Aorta (tissue), 5 donors: ENCODE measurements at regions not wholly inside any gene's neighbourhood (a gene's known extent, or its start where the extent isn't known, plus 50 kb on each side); places are given as distances from the start of the nearest gene placed in this dataset.
A peak's percentile ranks its signal among the peaks of the same experiment; 100 is the strongest.
"Not testable (repeated sequence)": the region's sequence is repeated elsewhere in the genome, so short reads cannot be mapped to it uniquely, and the experiment has no call there.

ENCODE experiments used
- ATAC-seq: fragments of 200-7000 bp; cut with Tn5 transposase; one replicate; pipeline ENCODE4 v1.9.1; 2022; ENCODE audit warnings: moderate library complexity; ENCODE audit not compliant: low FRiP score
- DNase-seq, 2 donors: peaks; one replicate each; pipeline ENCODE4 v3.0.0-alpha.2; 2020
- H3K27ac ChIP-seq, 2 donors: one replicate each; pipeline ENCODE4 v1.5.1; 2013; ENCODE audit warnings: low read length in 2 of 2, mild to moderate bottlenecking in 2 of 2, moderate library complexity in 2 of 2, control low read depth in 1 of 2, inconsistent platforms in 1 of 2, low read depth in 1 of 2
- H3K27me3 ChIP-seq, 2 donors: one replicate each; pipeline ENCODE4 v1.6.1; 2013; ENCODE audit warnings: control low read depth in 1 of 2, low read length in 1 of 2, mild to moderate bottlenecking in 1 of 2, moderate library complexity in 1 of 2; ENCODE audit not compliant: insufficient read depth in 2 of 2, control insufficient read depth in 1 of 2
- H3K36me3 ChIP-seq, 2 donors: one replicate each; pipeline ENCODE4 v1.6.1; 2013; ENCODE audit warnings: control low read depth in 1 of 2, low read length in 1 of 2, mild to moderate bottlenecking in 1 of 2; ENCODE audit not compliant: insufficient read depth in 2 of 2, control insufficient read depth in 1 of 2
- H3K4me1 ChIP-seq, 2 donors: one replicate each; pipeline ENCODE4 v1.6.1; 2013; ENCODE audit warnings: low read length in 2 of 2, control low read depth in 1 of 2, mild to moderate bottlenecking in 1 of 2, moderate library complexity in 1 of 2; ENCODE audit not compliant: insufficient read depth in 2 of 2, control insufficient read depth in 1 of 2
- H3K4me3 ChIP-seq, 2 donors: one replicate each; pipeline ENCODE4 v1.5.1; 2013; ENCODE audit warnings: low read length in 2 of 2, control low read depth in 1 of 2, mild to moderate bottlenecking in 1 of 2
- H3K9me3 ChIP-seq: one replicate; pipeline ENCODE4 v1.6.1; 2013; ENCODE audit warnings: mild to moderate bottlenecking, low read length; ENCODE audit not compliant: control insufficient read depth
- WGBS, 2 donors: extraction: QIAGEN DNeasy Blood & Tissue Kit; methylation state at CpG; one replicate each; pipeline ENCODE4 v1.1.7; 2013; 5-methylcytosine and 5-hydroxymethylcytosine counted together
- intact Hi-C, 2 donors: fragments of 100-400 bp; cut with DNase I; formaldehyde crosslinking; loops; one replicate each; pipeline versions ENCODE4 v1.14.2 to v1.15.0; 2022
- donor health status: healthy with polysubstance abuse.
- donor health status: Bipolar disorder and iron deficiency.
- donor health status: DM: no; HTN: no; CAD: no.
- donor health status: DM: no; HTN: no; CAD: no.
- donor health status: DM: yes; HTN: yes; CAD: no.

DNA sequence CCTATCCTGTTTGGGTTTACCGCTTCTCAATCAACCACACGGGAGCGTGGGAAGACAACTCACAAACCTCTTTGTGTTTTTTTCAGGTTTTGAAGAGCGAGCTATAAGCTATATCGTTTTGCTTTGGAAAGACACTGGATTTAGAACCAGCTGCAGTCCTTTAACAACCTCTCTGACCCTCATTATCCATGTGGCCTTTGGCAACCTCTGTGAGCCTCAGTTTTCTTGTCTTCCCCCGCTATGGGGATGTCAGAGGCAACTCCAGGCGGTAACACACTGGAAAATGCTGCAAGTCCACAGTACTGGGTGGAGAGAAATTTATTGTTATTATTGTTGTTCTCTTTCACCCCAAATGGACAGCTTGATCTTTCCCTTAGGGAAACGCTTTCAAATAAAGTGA is 100.0 kb downstream of the ETS2 start:
- intact Hi-C loops = loop anchor here in 1 of 2 donors (10.0 kb wide), 1 partner anchor 171 kb away; no protein-coding TSS in a partner anchor
- ATAC-seq (no peak), DNase-seq (no peak)
- Histone ChIP-seq H3K4me1 (no peaks in the 10 kb centered on the region), H3K27me3 (no peaks in the 10 kb centered on the region), H3K9me3 (no peaks in the 10 kb centered on the region), H3K4me3 (no peak overlapping the region), H3K27ac (no peak overlapping the region), H3K36me3 (no peaks in the 10 kb centered on the region)
- WGBS, 2 donors = 84 to 88% methylated on average over 8 of the region's 8 CpGs

DNA sequence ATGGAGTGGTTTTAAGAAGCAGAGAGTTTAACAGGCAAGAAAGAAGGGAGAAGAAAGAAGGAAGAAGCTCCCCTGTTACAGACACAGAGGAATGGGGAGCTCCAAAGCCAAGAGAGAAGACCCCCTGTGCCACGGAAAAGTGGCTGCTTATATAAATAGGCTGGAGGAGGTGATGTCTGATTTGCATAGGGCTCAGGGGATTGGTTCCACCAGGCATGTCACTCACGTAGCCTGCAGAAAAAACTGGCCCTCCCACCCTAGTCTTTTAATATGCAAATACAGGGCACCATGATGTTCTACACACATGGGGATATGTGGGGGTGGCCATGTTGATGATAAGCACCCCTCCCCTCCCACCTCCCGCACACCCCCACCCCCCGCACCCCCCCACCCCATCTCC is 99.6 kb downstream of the ETS2 start:
- Histone ChIP-seq H3K9me3 (no peaks in the 10 kb centered on the region), H3K27ac (peak overlapping the region in 1 of 2 donors; percentile 87), H3K4me3 (no peak overlapping the region), H3K27me3 (no peaks in the 10 kb centered on the region), H3K36me3 (no peaks in the 10 kb centered on the region), H3K4me1 (no peaks in the 10 kb centered on the region)
- WGBS, 2 donors = 89 to 100% methylated on average over 2 to 4 of the region's 4 CpGs
- ATAC-seq (no peak), DNase-seq (no peak)
- intact Hi-C loops = loop anchor here in 1 of 2 donors (10.0 kb wide), 1 partner anchor 171 kb away; no protein-coding TSS in a partner anchor

DNA sequence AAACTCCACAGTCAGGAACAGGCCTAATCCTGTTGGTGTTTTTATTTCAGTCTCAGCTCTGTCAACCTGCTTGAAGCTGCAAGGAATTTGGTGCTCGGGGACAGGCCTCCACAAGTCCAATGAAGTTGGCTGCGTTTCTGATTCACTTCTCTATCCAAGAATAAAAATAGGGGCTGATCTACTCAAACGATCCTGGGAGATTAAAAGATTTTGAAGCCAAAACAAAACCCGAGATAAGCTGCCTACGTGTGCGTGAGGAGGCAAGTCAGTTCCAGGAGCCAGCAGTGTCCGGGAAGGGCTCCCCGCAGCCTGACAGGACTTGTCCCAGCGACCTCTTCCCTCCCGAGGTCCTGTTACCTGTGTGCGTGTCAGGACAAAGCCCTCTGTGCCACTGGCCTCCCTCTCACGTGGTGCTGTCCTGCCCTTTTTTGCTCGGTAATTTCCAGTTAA is 98.0 kb downstream of the ETS2 start:
- Histone ChIP-seq H3K4me3 (no peak overlapping the region), H3K4me1 (no peaks in the 10 kb centered on the region), H3K27ac (peak overlapping the region; percentile 87), H3K9me3 (no peaks in the 10 kb centered on the region), H3K27me3 (no peaks in the 10 kb centered on the region), H3K36me3 (no peaks in the 10 kb centered on the region)
- 11% methylated on average over 13 of the region's 13 CpGs for WGBS, 2 donors
- peak in 1 of 2 donors; percentile 71 for DNase-seq
- peak; percentile 47 for ATAC-seq
- intact Hi-C loops = loop anchor here in 1 of 2 donors (10.0 kb wide), 1 partner anchor 169 kb away; no protein-coding TSS in a partner anchor

- Histone ChIP-seq H3K27ac (peak overlapping the region in 1 of 2 donors; percentile 87), H3K36me3 (no peaks in the 10 kb centered on the region), H3K27me3 (no peaks in the 10 kb centered on the region), H3K4me1 (no peaks in the 10 kb centered on the region), H3K4me3 (no peak overlapping the region), H3K9me3 (no peaks in the 10 kb centered on the region)
- WGBS, 2 donors = 79 to 83% methylated on average over 9 of the region's 9 CpGs
- DNase-seq = no peak
- no peak for ATAC-seq
- intact Hi-C loops = loop anchor here in 1 of 2 donors (10.0 kb wide), 1 partner anchor 168 kb away; no protein-coding TSS in a partner anchor
Observed at GRCh38 chr21:38902608-38903445, 97.1 kb downstream of the ETS2 start.

DNA sequence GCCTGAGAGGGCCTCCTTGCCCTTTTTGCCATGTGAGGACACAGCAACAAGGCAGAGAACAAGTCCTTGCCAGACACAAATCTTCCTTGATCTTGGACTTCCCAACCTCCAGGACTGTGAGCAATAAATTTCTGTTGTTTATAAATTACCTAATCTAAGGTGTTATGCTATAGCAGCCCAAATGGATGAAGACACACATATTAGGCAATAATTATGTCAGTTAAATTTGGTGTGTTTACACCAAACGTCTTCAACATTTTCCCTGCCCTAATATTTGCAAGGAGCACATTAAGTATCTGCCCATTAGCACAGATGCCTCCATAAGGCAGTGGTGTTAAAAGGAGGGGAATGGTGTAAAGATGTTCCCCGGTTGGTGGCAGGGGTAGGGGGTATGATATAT is 94.8 kb downstream of the ETS2 start:
- H3K9me3 ChIP-seq = no peaks in the 10 kb centered on the region
- no peaks in the 10 kb centered on the region for H3K27me3 ChIP-seq
- no peak for DNase-seq
- no peak overlapping the region for H3K4me3 ChIP-seq
- WGBS, 2 donors = 85 to 93% methylated on average over 2 of the region's 2 CpGs
- no peak overlapping the region for H3K27ac ChIP-seq
- H3K36me3 ChIP-seq = no peaks in the 10 kb centered on the region
- intact Hi-C loops = loop anchor here in 1 of 2 donors (10.0 kb wide), 1 partner anchor 166 kb away; no protein-coding TSS in a partner anchor
- no peaks in the 10 kb centered on the region for H3K4me1 ChIP-seq
- no peak for ATAC-seq

- 94 to 96% methylated on average over 6 of the region's 6 CpGs for WGBS, 2 donors
- not testable (repeated sequence) for H3K27ac ChIP-seq, H3K27me3 ChIP-seq, H3K36me3 ChIP-seq, H3K9me3 ChIP-seq, H3K4me1 ChIP-seq, DNase-seq, H3K4me3 ChIP-seq, ATAC-seq
- intact Hi-C loops = loop anchor here in 1 of 2 donors (10.0 kb wide), 1 partner anchor 165 kb away; no protein-coding TSS in a partner anchor
Observed at GRCh38 chr21:38899985-38900384, 94.3 kb downstream of the ETS2 start.

- DNase-seq (no peak), ATAC-seq (no peak)
- H3K4me3 ChIP-seq = no peak overlapping the region
- no peaks in the 10 kb centered on the region for H3K9me3 ChIP-seq
- H3K4me1 ChIP-seq = no peaks in the 10 kb centered on the region
- H3K27ac ChIP-seq = no peak overlapping the region
- intact Hi-C loops = no loop called here
- no peaks in the 10 kb centered on the region for H3K36me3 ChIP-seq
- H3K27me3 ChIP-seq = no peaks in the 10 kb centered on the region
- 65 to 84% methylated on average over 3 of the region's 3 CpGs for WGBS, 2 donors
Observed at GRCh38 chr21:38899277-38899947, 93.7 kb downstream of the ETS2 start.

DNA sequence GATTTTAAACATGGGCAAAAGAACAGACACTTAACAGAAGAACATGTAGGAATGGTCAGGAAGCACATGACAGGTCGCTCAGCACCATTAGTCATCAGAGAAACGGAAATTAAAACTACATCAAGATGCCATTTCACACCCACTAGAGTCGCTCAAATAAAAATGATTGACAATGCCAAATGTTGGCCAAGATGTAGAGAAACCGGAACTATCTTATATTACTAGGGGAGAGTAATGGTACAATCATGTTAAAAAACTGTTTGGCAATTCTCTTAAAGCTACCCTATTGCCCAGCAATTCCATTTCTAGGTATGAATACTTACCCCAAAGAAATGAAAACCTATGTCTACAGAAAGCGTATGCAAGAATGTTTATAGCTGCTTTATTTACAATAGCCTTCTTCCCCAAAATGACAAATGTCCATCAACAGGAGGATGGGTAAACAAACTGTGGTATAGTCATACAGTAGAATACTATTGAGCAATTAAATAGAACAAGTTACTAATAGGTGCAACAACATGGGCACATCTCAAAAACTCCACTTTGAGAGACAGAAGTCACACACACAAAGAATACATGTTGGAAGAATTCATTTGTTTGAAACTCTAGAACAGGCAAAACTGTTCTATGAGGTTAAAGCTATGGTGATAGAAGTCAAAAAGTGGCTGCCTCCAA is 92.8 kb downstream of the ETS2 start:
- no peak for DNase-seq
- Histone ChIP-seq H3K36me3 (no peaks in the 10 kb centered on the region), H3K4me1 (no peaks in the 10 kb centered on the region), H3K27me3 (no peaks in the 10 kb centered on the region), H3K9me3 (no peaks in the 10 kb centered on the region), H3K4me3 (no peak overlapping the region), H3K27ac (no peak overlapping the region)
- no peak for ATAC-seq
- intact Hi-C loops = no loop called here
- WGBS, 2 donors = 63 to 67% methylated on average over 5 of the region's 5 CpGs
